VCaP (cell line): ENCODE measurements at regions not wholly inside any gene's neighbourhood (a gene's known extent, or its start where the extent isn't known, plus 50 kb on each side); places are given as distances from the start of the nearest gene placed in this dataset.
A peak's percentile ranks its signal among the peaks of the same experiment; 100 is the strongest.

Experiments
- H3K27ac ChIP-seq: fragments of 450-650 bp; 2 replicates; pipeline ENCODE4 v1.5.1; 2017
- TF ChIP-seq, protein P1 (sequence below): fragments of 450-650 bp; conservative IDR thresholded peaks from 2 replicates; pipeline ENCODE4 v1.5.1; 2017; ENCODE audit warnings: mild to moderate bottlenecking, moderate library complexity

DNA sequence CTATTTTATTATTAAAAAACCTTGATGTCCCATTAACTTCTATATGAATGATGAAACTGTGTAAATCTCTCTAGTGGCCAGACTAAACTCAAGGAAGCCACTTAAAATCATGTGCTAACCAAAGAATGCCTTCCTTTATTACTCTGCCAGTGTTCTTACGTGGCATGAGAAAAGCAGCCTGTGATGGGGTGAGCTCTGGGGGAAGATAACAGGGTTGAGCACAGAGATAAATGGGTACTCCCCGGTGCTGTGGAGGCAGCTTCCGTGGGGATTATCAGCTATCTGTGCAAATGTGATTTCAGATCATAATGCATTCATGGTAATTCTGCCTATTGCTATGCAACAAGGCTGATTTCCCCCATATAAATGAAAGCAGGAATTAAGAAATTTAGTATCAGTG lies 181.3 kb downstream of the CAVIN4 start:
- peak overlapping the region; percentile 50; the same call in 1 of the 2 replicates for H3K27ac ChIP-seq

DNA sequence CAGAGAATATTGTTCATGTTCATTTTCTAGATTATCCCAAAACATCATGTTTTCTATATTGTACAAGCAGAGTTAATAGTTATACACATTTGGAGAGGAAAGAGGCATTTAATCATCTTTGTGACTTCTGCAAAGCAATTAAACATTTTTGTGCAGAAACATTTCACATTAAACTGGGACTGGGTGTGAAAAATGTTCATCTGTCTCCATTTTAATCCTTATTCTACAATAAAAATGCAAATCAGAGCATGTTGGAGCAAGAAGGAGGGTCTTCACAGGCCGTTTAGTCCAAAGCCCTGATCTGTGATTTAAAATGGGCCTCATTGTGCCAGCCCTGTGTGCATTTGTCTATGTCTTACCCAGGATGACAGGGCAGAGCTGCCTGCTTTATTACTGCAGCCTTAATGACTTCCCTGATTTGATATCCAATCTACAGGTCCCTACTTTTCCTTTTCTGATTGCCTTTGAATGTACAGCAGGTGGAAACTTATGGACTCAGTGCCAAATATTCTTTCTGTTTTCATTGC lies 183.5 kb downstream of the CAVIN4 start:
- TF ChIP-seq, protein P1, sequence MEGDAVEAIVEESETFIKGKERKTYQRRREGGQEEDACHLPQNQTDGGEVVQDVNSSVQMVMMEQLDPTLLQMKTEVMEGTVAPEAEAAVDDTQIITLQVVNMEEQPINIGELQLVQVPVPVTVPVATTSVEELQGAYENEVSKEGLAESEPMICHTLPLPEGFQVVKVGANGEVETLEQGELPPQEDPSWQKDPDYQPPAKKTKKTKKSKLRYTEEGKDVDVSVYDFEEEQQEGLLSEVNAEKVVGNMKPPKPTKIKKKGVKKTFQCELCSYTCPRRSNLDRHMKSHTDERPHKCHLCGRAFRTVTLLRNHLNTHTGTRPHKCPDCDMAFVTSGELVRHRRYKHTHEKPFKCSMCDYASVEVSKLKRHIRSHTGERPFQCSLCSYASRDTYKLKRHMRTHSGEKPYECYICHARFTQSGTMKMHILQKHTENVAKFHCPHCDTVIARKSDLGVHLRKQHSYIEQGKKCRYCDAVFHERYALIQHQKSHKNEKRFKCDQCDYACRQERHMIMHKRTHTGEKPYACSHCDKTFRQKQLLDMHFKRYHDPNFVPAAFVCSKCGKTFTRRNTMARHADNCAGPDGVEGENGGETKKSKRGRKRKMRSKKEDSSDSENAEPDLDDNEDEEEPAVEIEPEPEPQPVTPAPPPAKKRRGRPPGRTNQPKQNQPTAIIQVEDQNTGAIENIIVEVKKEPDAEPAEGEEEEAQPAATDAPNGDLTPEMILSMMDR = no peak

More for the DNA sequence above, 181.3 kb downstream of the CAVIN4 start:
- TF ChIP-seq, protein P1 = no peak

DNA sequence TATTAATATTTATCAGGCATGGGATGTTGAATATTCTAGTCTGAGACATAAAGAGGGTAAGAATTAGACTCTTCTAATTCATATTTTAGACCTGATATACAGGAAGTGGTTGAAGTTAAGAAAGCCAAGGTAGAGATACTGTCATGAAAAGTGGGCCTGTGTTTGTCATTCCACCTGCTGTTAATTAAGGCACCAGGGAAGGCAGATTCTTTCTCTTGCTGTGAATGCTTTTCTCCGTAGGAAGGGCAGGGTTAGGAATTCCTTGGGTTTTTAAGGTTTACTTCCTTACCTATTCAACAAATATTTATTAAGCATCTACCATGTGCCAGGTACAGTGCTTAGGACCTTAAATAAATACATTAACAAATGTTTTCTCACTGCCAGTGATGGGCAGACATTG lies 196.4 kb downstream of the CAVIN4 start:
- no peak overlapping the region for H3K27ac ChIP-seq
- TF ChIP-seq, protein P1 = no peak

More for the DNA sequence above, 183.5 kb downstream of the CAVIN4 start:
- no peak overlapping the region for H3K27ac ChIP-seq

DNA sequence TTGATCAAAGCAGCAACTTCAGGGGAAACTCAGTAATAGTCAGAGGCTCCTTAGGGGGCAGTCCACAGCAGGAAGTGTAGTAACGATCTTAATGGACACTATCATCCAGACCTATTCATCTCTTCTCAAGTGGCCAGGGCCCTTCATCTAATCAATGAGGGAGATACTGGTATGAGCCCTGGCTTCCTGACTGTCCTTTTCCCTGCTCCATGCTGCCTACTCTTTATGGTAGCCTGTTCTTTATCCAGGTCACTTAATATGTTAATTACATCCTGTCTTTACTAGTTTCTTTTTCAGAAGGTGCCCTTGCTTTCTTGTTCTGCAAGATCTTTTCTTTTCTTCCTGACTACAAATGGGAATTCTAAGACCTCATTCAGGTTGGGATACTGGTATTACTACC lies 197.1 kb downstream of the CAVIN4 start:
- TF ChIP-seq, protein P1 = no peak
- no peak overlapping the region for H3K27ac ChIP-seq

DNA sequence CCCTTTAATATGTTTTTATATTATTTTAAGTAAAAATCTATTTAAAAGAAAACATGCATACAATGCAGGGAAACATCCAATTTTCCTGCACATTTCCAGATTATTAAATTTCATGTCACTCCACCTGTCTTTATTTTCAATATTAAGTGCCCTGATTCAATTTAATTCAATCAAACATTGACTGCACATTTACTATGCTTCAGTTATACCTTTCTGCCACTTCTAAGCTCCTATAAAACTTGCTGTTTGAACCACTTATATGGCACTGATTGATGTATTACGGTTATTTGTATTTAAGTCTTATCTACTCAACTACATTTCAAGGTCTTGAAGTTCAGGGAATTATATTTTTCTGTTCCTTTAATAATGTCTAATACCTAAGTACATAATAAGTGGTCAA lies 198.0 kb downstream of the CAVIN4 start:
- TF ChIP-seq, protein P1 = no peak
- H3K27ac ChIP-seq = no peak overlapping the region

DNA sequence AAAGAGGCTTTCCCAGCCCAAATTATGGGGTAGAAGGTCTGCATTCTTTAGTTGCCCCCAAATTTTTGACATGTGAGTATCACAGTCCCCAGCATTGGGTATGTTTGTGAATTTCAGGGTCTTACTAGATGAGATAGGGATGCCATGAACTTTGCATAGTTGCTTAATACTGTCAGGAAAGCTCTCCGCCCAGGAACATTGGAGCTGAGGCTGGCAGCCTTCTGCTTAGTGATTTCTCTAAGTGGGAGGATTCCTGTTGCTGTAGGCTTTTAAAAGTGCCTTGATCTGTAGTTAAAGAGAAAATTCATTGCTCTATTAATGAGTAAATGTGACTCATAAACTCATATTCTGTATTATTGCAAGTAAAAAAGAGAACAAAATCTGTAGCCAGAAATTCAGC lies 206.9 kb downstream of the CAVIN4 start:
- TF ChIP-seq, protein P1 = no peak
- no peak overlapping the region for H3K27ac ChIP-seq

DNA sequence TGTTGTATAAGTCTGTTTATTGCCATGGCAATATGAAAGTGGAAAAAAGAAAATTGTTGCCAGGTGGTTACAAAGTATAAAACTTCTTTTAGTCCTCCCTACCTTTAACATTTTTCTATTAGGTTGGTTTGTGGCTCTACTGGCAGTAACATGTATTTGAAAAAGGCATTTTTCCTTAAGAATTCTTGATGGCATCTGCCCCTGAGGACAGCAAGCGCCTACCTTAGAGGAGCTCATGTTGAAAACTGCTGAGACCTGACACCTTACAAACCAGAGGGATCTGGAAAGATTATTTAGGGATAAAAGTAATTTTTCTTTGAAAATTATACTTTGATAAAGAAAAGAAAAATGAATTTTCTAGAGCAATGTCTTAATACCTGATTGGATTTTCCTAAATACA lies 208.1 kb downstream of the CAVIN4 start:
- TF ChIP-seq, protein P1 = no peak
- no peak overlapping the region for H3K27ac ChIP-seq
